Suppressor macrophage treated with lipopolysaccharide for 1 hour (primary cell): ENCODE measurements at regions not wholly inside any gene's neighbourhood (a gene's known extent, or its start where the extent isn't known, plus 50 kb on each side); places are given as distances from the start of the nearest gene placed in this dataset.

Experiments used
- DNase-seq, 3 donors: peaks; one replicate each; pipeline ENCODE4 v3.0.0-alpha.2; 2020 to 2022

DNA sequence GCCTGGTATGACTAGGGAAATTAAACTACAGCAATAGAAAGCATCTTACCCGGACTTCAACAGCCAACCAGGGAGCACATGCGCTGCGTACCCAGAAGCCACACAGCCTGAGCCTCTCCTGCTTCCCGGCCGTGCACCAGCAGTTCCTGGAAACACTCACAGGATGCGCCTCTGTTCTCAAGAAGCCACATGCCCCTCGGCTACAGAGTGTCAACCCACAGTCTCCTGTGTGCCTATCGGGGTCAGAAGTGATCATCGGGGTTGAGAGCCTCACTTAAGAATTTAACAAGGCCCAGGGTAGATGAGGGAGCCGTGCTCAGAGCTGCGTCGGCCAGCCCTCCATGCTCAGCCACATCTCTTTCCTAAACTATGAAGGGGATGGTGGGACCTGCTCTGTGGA lies 147.2 kb upstream of the GGTLC1 start:
- no peak for DNase-seq

- DNase-seq: no peak
Observed at GRCh38 chr20:24134930-24135329, 146.4 kb upstream of the GGTLC1 start.

DNA sequence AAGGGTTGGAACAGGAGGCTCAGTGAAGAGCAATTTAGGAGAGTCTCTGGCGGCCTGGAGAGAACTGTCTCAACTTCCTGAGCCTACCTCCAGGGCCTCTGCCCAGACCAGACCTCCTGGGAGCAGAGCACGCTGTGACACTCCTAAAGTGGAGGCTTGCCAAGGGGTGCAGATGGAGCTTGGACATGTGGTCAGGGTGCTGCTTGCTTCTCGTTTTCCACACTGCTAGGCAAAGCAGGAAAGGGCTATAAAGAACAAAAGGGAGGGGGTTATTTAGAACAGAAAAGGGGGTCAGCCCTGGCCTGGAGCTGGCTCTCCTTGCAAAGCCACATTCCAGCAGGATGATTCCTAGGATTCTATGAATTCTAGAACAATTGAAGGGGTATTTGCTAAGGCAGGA lies 145.7 kb upstream of the GGTLC1 start:
- no peak for DNase-seq

GRCh38 chr20:24132246-24132645 lies 143.7 kb upstream of the GGTLC1 start:
- DNase-seq: no peak

DNA sequence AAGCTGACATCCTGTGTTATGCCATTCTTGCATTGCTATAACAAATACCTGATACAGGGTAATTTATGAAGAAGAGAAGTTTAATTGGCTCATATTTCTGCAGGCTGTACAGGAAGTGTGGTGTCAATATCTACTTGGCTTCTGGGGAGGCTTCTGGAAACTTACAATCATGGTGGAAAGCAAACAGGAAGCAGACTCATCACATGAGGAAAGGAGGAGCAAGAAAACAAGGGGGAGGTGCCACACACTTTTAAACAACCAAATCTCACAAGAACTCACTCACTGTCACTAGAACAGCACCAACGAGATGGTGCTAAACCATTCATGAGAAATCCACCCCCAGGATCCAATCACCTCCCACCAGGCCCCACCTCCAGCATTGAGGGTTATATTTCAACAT lies 143.1 kb upstream of the GGTLC1 start:
- DNase-seq: no peak

GRCh38 chr20:24131281-24131680 lies 142.7 kb upstream of the GGTLC1 start:
- no peak for DNase-seq

DNA sequence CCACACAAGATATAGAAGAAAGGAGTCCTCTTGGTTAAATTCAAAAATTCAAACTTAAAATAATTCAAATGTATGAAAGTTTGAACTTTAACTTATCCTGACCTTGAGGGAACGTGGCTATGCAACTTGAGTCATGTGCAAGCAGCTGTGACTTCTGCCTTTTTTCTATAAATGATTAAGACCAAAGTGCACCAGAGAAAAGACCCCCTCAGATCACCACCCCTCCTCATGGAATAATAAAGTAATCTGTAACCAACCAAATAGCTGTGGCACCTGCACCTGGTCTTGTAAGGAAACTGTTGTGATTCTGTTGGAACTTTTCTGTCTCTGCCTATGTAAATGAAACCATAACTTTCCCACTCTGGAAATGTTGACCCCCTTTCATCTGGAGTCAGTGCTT lies 141.1 kb upstream of the GGTLC1 start:
- DNase-seq: no peak

DNA sequence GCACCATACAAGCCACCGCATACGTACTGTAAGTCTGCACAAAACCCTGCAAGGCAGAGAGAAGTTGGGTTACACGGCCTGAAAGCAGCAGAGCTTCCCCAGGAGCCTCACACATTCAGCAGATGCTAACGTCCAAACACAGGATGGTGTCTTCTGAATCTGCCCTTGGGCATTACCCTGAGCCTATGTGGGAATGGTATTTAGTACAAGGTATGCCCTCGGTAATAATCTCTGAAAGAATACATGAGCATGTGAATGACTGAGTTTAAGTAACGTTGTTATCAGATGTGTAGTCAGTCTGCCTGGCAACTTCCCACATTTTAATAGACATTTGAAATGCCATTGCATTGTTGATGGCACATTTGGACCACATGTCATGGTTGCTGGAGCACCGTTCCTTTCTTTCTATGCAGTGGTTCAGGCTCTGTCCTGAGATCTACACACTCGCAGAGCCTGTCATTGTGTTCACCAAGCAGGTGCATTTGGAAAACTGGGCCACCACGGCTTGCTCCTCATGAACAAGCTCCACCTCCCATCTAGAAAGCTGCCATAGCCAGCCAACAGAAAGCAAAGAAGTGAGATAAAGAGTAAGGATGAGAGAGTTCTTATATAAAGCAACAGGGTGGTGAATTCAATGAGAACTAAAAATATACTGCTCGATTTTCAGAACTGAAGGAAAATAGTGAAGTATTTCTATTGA lies 136.5 kb upstream of the GGTLC1 start:
- no peak for DNase-seq

- DNase-seq: no peak
Observed at GRCh38 chr20:24124003-24124402, 135.4 kb upstream of the GGTLC1 start.

- peak in 1 of 3 donors; percentile 5 for DNase-seq
Observed at GRCh38 chr20:24118441-24119175, 130.0 kb upstream of the GGTLC1 start.

GRCh38 chr20:24118034-24118433 lies 129.5 kb upstream of the GGTLC1 start:
- no peak for DNase-seq

GRCh38 chr20:24117383-24117782 lies 128.8 kb upstream of the GGTLC1 start:
- no peak for DNase-seq

GRCh38 chr20:24116611-24117010 lies 128.0 kb upstream of the GGTLC1 start:
- DNase-seq: no peak

- DNase-seq: no peak
Observed at GRCh38 chr20:24112360-24112759, 123.8 kb upstream of the GGTLC1 start.

DNA sequence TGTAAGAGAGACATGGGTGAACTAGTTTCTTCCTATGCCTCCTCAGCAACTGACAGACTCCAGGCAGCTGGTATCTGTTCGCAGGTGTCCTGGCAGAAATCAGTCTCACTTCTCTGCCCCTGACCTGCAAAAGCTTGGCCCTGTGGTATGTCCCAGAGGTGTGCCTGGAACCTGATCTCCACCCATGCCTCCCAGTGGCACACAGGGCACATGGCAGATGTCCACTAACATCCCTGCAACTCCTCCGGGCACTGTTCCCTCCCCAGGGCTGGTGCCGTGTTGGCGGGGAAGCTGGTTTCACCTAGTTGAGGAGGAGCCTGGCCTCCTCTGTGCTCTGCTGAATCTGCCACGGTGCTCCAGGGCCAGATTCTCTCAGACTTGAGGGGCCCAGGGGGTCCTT lies 123.3 kb upstream of the GGTLC1 start:
- no peak for DNase-seq

- no peak for DNase-seq
Observed at GRCh38 chr20:24109537-24109936, 121.0 kb upstream of the GGTLC1 start.

- no peak for DNase-seq
Observed at GRCh38 chr20:24109008-24109407, 120.4 kb upstream of the GGTLC1 start.

- no peak for DNase-seq
Observed at GRCh38 chr20:24108581-24108980, 120.0 kb upstream of the GGTLC1 start.

DNA sequence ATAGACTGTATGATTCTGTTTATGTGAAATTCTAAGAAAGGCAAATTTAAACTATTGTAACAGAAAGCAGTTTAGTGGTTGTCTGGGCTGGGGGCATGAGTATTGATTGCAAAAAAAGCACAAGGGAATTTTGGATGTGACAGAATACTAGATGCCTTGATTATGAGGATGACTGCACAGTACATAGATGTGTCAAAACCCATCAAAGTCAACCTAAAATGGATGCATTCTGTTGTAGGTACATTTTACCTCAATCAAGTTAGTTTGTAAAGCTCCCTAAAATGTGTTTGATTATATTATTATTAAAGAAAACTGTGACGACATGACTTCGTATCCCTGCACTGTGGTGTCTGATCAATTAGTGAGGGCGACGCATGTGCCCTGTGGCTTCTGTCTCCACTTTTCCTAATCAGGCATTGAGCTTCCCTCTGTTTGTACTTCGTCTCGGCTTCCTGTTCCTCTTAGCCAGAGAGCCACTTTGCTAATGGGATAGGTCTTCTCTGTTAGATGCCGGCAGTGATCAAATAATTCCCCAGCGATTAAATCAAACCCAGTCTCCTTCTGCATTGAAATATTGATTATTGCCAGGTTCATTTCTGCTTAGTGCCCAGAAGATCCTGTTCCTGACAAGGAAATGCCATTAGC lies 118.3 kb upstream of the GGTLC1 start:
- DNase-seq: no peak

DNA sequence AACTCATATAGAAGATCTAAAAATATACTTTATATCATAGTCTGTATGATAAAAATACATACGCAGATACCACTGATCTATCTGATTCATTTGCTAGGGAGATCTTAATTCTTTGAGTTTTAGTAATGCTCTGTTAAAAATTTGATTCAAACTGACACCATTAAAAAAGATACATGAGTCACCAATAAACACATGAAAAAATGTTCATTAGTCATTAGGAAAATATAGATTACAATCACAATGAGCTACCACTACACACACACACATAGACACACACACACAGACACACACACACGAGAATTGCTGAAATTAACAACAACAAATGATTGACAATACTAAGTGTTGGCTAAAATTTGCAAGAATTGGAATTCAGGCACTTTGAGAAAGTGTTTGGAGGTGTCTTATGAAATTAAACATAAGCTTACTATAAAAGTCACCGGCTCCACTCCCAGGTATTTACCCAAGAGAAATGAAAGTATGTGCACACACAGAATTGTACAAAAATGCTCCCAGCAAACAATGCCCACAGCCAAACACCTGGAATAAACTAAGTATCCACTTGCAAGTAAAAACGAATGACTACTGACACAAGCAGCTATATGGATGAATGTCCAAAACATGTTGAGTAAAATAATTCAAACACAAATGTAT lies 117.7 kb upstream of the GGTLC1 start:
- DNase-seq: no peak

DNA sequence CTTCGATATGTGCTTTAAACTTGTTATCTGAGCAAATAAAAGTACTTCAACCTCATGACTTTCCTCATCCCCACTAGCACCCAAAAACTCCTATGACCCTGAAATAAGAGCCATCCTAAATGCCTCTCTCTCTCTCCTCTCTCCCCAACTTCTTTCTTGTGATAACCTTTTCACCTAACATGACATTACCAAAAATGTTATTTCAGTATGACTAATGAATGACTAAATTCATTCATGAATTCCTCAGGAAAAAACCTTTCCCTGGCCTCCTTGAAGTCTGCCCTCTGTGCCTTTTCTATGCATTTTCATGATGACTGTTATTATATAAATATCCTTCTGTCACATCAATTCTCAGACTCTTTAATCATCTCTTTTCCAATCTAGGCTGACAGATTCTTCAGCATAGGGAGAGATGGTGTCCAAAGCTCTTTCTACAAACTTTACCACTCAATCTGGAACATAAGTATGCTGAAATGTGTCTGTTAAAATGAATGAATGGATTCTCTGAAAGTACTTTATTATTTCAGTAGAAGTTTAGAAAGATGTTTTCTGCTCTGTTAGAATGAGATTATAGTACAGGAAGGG lies 114.3 kb upstream of the GGTLC1 start:
- DNase-seq: no peak

GRCh38 chr20:24102290-24102689 lies 113.7 kb upstream of the GGTLC1 start:
- peak; percentile 38 to 44 (median 43) for DNase-seq

- DNase-seq: peak; percentile 61 to 73 (median 69)
Observed at GRCh38 chr20:24100370-24101011, 111.9 kb upstream of the GGTLC1 start.
